Lower leg skin (tissue), 4 donors: ENCODE measurements at regions not wholly inside any gene's neighbourhood (a gene's known extent, or its start where the extent isn't known, plus 50 kb on each side); places are given as distances from the start of the nearest gene placed in this dataset.

Experiments used
- DNase-seq, 2 donors: peaks; one replicate each; pipeline ENCODE4 v3.0.0-alpha.2; 2019; ENCODE audit warnings: low spot score in 2 of 2
- H3K4me3 ChIP-seq: fragments of 200-600 bp; sonication (generic); 2 replicates; pipeline ENCODE4 v1.5.1; 2017; ENCODE audit warnings: mild to moderate bottlenecking, low read depth; ENCODE audit not compliant: poor library complexity, severe bottlenecking
- CTCF ChIP-seq, 3 donors: fragments of 450-650 bp; IDR thresholded peaks; one replicate each; pipeline ENCODE4 v1.5.1; 2016; ENCODE audit warnings: antibody characterized with exemption in 3 of 3, mild to moderate bottlenecking in 3 of 3, moderate library complexity in 2 of 3
- POLR2A ChIP-seq, 2 donors: fragments of 450-650 bp; IDR thresholded peaks; one replicate each; pipeline ENCODE4 v1.6.1; 2016 to 2017; ENCODE audit warnings: antibody characterized with exemption in 2 of 2, mild to moderate bottlenecking in 1 of 2, moderate library complexity in 1 of 2
- WGBS, 2 donors: methylation state at CpG; one replicate each; pipeline ENCODE4 v1.1.5; 2018; 5-methylcytosine and 5-hydroxymethylcytosine counted together
- intact Hi-C: fragments of 100-400 bp; cut with DNase I; formaldehyde crosslinking; loops from one replicate; pipeline ENCODE4 v1.15.0; 2023; ENCODE audit warnings: low total_unique reads

- intact Hi-C loops = no loop called here
- no peak for TF ChIP-seq POLR2A (IDR thresholded peaks at IDR 0.05)
- TF ChIP-seq CTCF (IDR thresholded peaks at IDR 0.05) = no peak
- 36 to 43% methylated on average over 4 of the region's 4 CpGs for WGBS, 2 donors
- DNase-seq = no peak
- H3K4me3 ChIP-seq = no peak overlapping the region
These were observed 131.5 kb upstream of the L3MBTL4 start for GRCh38 chr18:6546229-6546628.

DNA sequence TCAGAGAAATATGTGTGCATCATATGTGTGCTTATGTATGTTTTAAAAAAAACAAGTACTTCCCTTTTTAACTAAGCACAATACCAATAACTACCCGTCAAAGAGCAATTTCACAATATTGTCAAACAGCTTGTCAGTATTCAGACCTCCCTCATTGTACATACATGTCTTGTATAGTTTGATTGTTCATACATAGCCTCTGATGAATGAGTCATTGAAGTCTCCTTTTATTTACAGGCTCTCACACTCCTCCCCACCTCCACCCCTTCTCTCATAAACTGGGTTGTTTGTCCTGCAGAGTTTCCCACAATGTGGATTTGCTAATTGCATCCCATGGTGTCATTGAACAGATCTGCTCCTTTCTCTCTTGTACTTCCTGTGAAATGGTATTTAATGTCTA is 132.8 kb upstream of the L3MBTL4 start:
- WGBS, 2 donors = 53 to 70% methylated on average over 1 of the region's 1 CpG

DNA sequence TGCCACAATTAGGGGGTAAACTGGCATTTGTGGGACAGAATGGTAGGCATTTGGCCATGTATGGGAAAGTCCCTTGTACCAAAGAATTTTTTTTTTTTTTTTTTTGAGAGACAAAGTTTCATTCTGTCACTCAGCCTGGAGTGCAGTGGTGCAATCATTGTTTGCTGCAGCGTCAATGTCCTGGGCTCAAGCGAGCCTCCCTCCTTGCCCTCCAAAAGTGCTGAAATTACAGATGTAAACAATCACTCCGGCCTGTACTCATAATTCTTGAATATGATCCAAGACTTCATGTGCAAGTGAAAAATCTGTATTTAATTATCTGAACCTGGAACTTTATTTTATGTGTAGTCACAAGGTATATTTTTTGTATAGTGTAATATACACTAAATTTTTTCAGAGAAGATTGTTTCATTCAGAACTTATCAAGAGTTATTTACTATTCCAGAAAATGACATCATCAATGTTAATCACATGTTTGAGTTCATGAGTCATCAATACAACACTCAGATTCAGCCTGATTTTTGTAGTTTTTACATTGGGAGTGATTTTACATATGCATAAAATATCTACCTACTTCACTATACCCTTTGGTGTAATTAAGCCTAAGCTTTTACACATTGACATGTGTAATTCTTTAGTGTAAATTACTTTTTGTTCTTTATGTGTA is 138.7 kb upstream of the L3MBTL4 start:
- no peak overlapping the region for H3K4me3 ChIP-seq
- intact Hi-C loops = no loop called here
- TF ChIP-seq CTCF (IDR thresholded peaks at IDR 0.05) (no peak), POLR2A (IDR thresholded peaks at IDR 0.05) (no peak)
- DNase-seq = no peak
- 47 to 55% methylated on average over 3 of the region's 3 CpGs for WGBS, 2 donors

More for the DNA sequence above, 132.8 kb upstream of the L3MBTL4 start:
- no peak for DNase-seq
- TF ChIP-seq CTCF (IDR thresholded peaks at IDR 0.05) (no peak), POLR2A (IDR thresholded peaks at IDR 0.05) (no peak)
- H3K4me3 ChIP-seq = no peak overlapping the region
- intact Hi-C loops = no loop called here

GRCh38 chr18:6557057-6557769 is 142.5 kb upstream of the L3MBTL4 start:
- no peak overlapping the region for H3K4me3 ChIP-seq
- peak in 1 of 2 donors; percentile 31 for DNase-seq
- TF ChIP-seq POLR2A (IDR thresholded peaks at IDR 0.05) (no peak), CTCF (IDR thresholded peaks at IDR 0.05) (no peak)
- intact Hi-C loops = no loop called here
- WGBS, 2 donors = 58 to 60% methylated on average over 18 of the region's 18 CpGs

DNA sequence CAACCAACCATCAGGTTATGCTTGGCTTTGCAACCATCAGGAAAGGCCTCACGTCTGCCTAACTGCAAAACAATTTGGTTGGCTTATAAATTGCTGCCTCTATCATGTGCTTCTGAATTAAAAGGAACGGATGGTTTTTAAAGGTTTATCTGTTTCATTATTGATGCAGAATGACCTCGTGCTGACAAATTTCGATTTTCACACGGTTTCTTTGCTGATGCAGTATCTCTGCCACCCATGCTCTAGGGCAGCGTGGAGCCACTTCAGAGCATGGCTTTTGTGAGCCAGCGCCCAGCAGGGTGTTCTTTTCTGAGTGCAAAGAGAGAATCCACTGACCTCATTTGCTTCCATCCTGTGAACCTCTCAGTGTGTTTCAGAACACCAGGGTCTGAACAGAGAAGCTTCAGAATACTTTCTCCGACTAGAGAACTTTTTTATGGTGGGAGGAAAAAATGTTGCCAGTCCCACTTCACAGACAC is 143.1 kb upstream of the L3MBTL4 start:
- DNase-seq = no peak
- intact Hi-C loops = no loop called here
- 36 to 39% methylated on average over 8 of the region's 8 CpGs for WGBS, 2 donors
- no peak for TF ChIP-seq CTCF (IDR thresholded peaks at IDR 0.05)
- TF ChIP-seq POLR2A (IDR thresholded peaks at IDR 0.05) = no peak
- H3K4me3 ChIP-seq = no peak overlapping the region
